Ascending aorta (tissue), 2 donors: ENCODE measurements at regions not wholly inside any gene's neighbourhood (a gene's known extent, or its start where the extent isn't known, plus 50 kb on each side); places are given as distances from the start of the nearest gene placed in this dataset.

Experiments used
- DNase-seq, 2 donors: peaks; one replicate each; pipeline ENCODE4 v3.0.0-alpha.2; 2019; ENCODE audit warnings: low spot score in 2 of 2
- H3K27ac ChIP-seq, 2 donors: fragments of 200-600 bp; sonication (generic); one replicate each; pipeline ENCODE4 v1.5.1; 2016 to 2017; ENCODE audit warnings: mild to moderate bottlenecking in 1 of 2
- H3K27me3 ChIP-seq: fragments of 200-600 bp; sonication (generic); one replicate; pipeline ENCODE4 v1.5.1; 2017
- H3K36me3 ChIP-seq, 2 donors: fragments of 200-600 bp; sonication (generic); one replicate each; pipeline ENCODE4 v1.5.1; 2016
- H3K4me1 ChIP-seq, 2 donors: fragments of 200-600 bp; sonication (generic); one replicate each; pipeline ENCODE4 v1.5.1; 2016 to 2017; ENCODE audit warnings: mild to moderate bottlenecking in 1 of 2
- H3K4me3 ChIP-seq, 2 donors: fragments of 200-600 bp; sonication (generic); one replicate each; pipeline ENCODE4 v1.5.1; 2016 to 2017; ENCODE audit warnings: mild to moderate bottlenecking in 1 of 2
- H3K9me3 ChIP-seq, 2 donors: fragments of 200-600 bp; sonication (generic); one replicate each; pipeline ENCODE4 v1.5.1; 2016
- CTCF ChIP-seq, 3 experiments: fragments of 200-600 bp in 2 of 3; fragments of 450-650 bp in 1 of 3; sonication (generic) in 2 of 3; IDR thresholded peaks; one replicate each; pipeline ENCODE4 v1.5.1; 2016 to 2019; ENCODE audit warnings: antibody characterized with exemption in 3 of 3, mild to moderate bottlenecking in 1 of 3, moderate library complexity in 1 of 3
- intact Hi-C: fragments of 100-400 bp; cut with DNase I; formaldehyde crosslinking; loops from one replicate; pipeline ENCODE4 v1.15.1; 2023

- intact Hi-C loops, result no loop called here
- no peak for TF ChIP-seq CTCF (IDR thresholded peaks at IDR 0.05)
- H3K9me3 ChIP-seq, result peaks cover 0 to 14% of the 10 kb centered on the region in 2 donors
Observed at GRCh38 chr3:40628984-40629383, 104.2 kb downstream of the ZNF621 start.

GRCh38 chr3:40631341-40631995, 106.7 kb downstream of the ZNF621 start:
- Histone ChIP-seq H3K27me3 (no peaks in the 10 kb centered on the region), H3K9me3 (peaks cover 0 to 12% of the 10 kb centered on the region in 2 donors), H3K36me3 (no peaks in the 10 kb centered on the region), H3K4me1 (no peaks in the 10 kb centered on the region), H3K27ac (no peak overlapping the region), H3K4me3 (no peak overlapping the region)
- no peak for TF ChIP-seq CTCF (IDR thresholded peaks at IDR 0.05)
- no peak for DNase-seq
- intact Hi-C loops, result no loop called here

More at GRCh38 chr3:40628984-40629383, 104.2 kb downstream of the ZNF621 start:
- Histone ChIP-seq H3K27me3 (no peaks in the 10 kb centered on the region), H3K4me3 (no peak overlapping the region), H3K27ac (no peak overlapping the region), H3K4me1 (no peaks in the 10 kb centered on the region), H3K36me3 (no peaks in the 10 kb centered on the region)
- no peak for DNase-seq

GRCh38 chr3:40637906-40638305, 113.1 kb downstream of the ZNF621 start:
- intact Hi-C loops, result no loop called here
- Histone ChIP-seq H3K27me3 (no peaks in the 10 kb centered on the region), H3K36me3 (no peaks in the 10 kb centered on the region), H3K9me3 (peaks cover 0 to 5% of the 10 kb centered on the region in 2 donors), H3K4me3 (no peak overlapping the region), H3K4me1 (no peaks in the 10 kb centered on the region), H3K27ac (no peak overlapping the region)
- no peak for TF ChIP-seq CTCF (IDR thresholded peaks at IDR 0.05)
- DNase-seq, result no peak

GRCh38 chr3:40639006-40639405, 114.2 kb downstream of the ZNF621 start:
- Histone ChIP-seq H3K36me3 (no peaks in the 10 kb centered on the region), H3K4me1 (no peaks in the 10 kb centered on the region), H3K9me3 (peaks cover 0 to 5% of the 10 kb centered on the region in 2 donors), H3K27ac (no peak overlapping the region), H3K27me3 (no peaks in the 10 kb centered on the region), H3K4me3 (no peak overlapping the region)
- intact Hi-C loops, result no loop called here
- no peak for DNase-seq
- TF ChIP-seq CTCF (IDR thresholded peaks at IDR 0.05), result no peak

- H3K36me3 ChIP-seq, result no peaks in the 10 kb centered on the region
- H3K4me1 ChIP-seq, result no peaks in the 10 kb centered on the region
- H3K27me3 ChIP-seq, result no peaks in the 10 kb centered on the region
- no peak for TF ChIP-seq CTCF (IDR thresholded peaks at IDR 0.05)
- DNase-seq, result no peak
- intact Hi-C loops, result no loop called here
- H3K27ac ChIP-seq, result no peak overlapping the region
- no peak overlapping the region for H3K4me3 ChIP-seq
- H3K9me3 ChIP-seq, result no peaks in the 10 kb centered on the region
Observed at GRCh38 chr3:40642812-40643211, 118.1 kb downstream of the ZNF621 start.

- Histone ChIP-seq H3K4me3 (no peak overlapping the region), H3K36me3 (no peaks in the 10 kb centered on the region), H3K27me3 (no peaks in the 10 kb centered on the region), H3K9me3 (no peaks in the 10 kb centered on the region), H3K27ac (no peak overlapping the region), H3K4me1 (no peaks in the 10 kb centered on the region)
- intact Hi-C loops, result no loop called here
- TF ChIP-seq CTCF (IDR thresholded peaks at IDR 0.05), result no peak
- DNase-seq, result no peak
Observed at GRCh38 chr3:40645883-40646282, 121.1 kb downstream of the ZNF621 start.
